ENCODE measurements at regions not wholly inside any gene's neighbourhood (a gene's known extent, or its start where the extent isn't known, plus 50 kb on each side); places are given as distances from the start of the nearest gene placed in this dataset.
"Not testable (repeated sequence)": the region's sequence is repeated elsewhere in the genome, so short reads cannot be mapped to it uniquely, and the experiment has no call there.

DNA sequence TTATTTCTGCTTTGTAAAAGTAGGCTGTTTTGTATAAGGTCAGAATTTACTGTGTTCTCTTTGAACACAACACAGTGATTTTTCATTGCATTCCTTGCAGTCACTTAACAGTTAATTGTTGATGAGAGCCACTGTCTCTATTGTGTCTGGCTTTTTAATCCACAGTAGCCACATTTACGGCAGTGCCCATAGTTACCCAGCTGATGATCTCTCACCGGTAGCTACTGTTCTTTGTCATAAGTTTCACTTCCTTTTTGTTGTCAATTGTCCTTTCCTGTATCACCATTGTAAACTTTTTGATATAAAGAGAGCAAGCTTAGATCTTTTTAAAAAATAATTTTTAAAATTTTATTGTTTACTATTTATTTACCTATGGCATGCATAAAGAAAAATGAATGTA lies 669.2 kb downstream of the PRIM2 start:
- H3K9me3 ChIP-seq (ENCODE audit: control insufficient read depth, low read length); H3K4me3 ChIP-seq (ENCODE audit: extremely low read depth, insufficient read depth, low read length, poor library complexity, severe bottlenecking); H3K36me3 ChIP-seq (ENCODE audit: control insufficient read depth, insufficient read depth, low read length); H3K27ac ChIP-seq (ENCODE audit: low read depth, low read length, severe bottlenecking); H3K4me1 ChIP-seq (ENCODE audit: control insufficient read depth, insufficient read depth, low read length, poor library complexity, severe bottlenecking): not testable (repeated sequence)
- 29 to 82% methylated on average over 1 to 2 of the region's 2 CpGs for WGBS, 2 experiments (ENCODE audit: insufficient coverage in 2 of 2)

DNA sequence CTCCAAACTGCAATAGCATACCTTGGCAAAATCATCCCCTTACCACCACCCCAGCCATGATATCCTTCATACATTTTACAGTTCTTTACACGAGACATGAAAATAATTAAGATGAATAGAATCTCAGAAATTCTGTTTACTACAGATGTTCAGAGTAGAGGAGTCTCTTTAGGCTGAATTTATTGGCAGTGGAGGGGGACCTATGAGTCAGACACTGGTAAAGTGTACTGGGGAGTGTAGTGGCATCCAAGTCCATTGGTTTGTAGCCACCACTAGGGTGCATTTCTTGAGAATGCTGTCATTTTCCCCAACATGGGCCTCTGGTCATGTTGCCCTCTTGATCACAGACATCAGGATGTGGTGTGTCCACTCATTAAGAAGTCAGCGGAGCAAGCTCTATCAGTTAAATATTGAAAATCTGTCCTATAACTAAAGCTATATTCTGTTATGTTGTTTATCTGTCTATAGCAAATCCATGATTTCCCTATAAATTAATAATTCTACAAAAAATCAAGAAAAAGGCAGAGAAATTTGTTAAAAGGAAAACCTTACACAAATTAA lies 672.2 kb downstream of the PRIM2 start:
- not testable (repeated sequence) for H3K4me3 ChIP-seq (ENCODE audit: extremely low read depth, insufficient read depth, low read length, poor library complexity, severe bottlenecking); H3K27ac ChIP-seq (ENCODE audit: low read depth, low read length, severe bottlenecking); H3K9me3 ChIP-seq (ENCODE audit: control insufficient read depth, low read length); H3K4me1 ChIP-seq (ENCODE audit: control insufficient read depth, insufficient read depth, low read length, poor library complexity, severe bottlenecking); H3K36me3 ChIP-seq (ENCODE audit: control insufficient read depth, insufficient read depth, low read length)
- no CpG with 5 or more reads among the region's 2 CpGs for WGBS, 2 experiments (ENCODE audit: insufficient coverage in 2 of 2)

DNA sequence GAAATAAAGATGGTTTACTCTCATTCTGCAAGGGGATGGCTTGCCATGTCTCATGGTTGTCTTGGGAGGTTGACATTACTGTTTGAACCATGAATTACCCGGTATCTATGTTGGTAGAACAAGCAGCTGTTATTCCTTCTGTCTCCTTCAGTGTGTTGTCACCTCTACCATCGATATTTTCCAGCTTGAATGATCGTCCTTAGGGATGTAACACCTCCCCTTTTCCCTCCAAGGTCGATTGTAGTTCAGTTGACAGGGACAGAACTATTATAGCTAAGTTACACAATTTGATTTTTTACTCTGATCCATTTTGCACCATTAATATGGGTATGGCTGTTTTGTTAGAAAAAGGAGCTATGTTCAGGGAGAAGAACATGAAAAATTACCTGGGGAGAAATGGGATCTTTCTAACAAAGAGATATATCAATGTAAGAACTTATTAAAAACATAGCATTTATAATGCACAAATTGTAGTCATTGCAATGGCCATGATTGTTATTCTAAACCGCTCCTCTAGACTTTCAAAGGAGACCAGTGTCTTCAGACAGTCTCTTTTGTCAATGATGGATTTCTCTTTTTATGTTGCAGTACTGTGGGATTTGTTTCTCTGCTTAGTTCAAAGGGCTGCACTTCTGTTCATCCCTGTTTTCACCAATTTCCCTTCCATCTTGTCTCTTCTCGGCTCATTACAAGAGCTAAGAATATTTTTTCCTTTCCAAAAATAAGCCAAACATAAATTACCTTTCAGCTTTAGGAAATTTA lies 681.6 kb downstream of the PRIM2 start:
- not testable (repeated sequence) for H3K4me1 ChIP-seq (ENCODE audit: control insufficient read depth, insufficient read depth, low read length, poor library complexity, severe bottlenecking); H3K4me3 ChIP-seq (ENCODE audit: extremely low read depth, insufficient read depth, low read length, poor library complexity, severe bottlenecking); H3K9me3 ChIP-seq (ENCODE audit: control insufficient read depth, low read length); H3K27ac ChIP-seq (ENCODE audit: low read depth, low read length, severe bottlenecking); H3K36me3 ChIP-seq (ENCODE audit: control insufficient read depth, insufficient read depth, low read length)
- WGBS, 2 experiments (ENCODE audit: insufficient coverage in 2 of 2), result no CpG with 5 or more reads among the region's 6 CpGs

DNA sequence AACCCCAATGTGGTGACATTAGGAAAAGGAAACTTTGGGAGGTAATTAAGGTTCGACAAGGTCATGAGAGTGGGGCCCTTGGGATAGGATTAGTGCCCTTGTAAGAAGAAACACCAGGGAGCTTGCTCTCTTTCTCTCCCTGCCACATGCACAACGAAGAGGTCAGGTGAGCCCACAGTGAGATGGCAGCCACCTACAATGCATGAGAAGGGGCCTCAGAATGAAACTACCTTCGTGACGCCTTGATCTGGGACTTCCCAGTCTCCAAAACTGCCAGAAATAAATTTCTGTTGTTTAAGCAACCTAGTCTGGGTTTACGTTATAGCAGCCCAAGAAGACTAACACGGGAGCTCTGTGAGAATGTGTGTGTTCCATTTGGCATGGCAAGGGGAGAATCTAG lies 682.8 kb downstream of the PRIM2 start:
- not testable (repeated sequence) for H3K4me3 ChIP-seq (ENCODE audit: extremely low read depth, insufficient read depth, low read length, poor library complexity, severe bottlenecking); H3K4me1 ChIP-seq (ENCODE audit: control insufficient read depth, insufficient read depth, low read length, poor library complexity, severe bottlenecking); H3K36me3 ChIP-seq (ENCODE audit: control insufficient read depth, insufficient read depth, low read length); H3K27ac ChIP-seq (ENCODE audit: low read depth, low read length, severe bottlenecking); H3K9me3 ChIP-seq (ENCODE audit: control insufficient read depth, low read length)
- 0 to 28% methylated on average over 1 to 2 of the region's 6 CpGs for WGBS, 2 experiments (ENCODE audit: insufficient coverage in 2 of 2)

DNA sequence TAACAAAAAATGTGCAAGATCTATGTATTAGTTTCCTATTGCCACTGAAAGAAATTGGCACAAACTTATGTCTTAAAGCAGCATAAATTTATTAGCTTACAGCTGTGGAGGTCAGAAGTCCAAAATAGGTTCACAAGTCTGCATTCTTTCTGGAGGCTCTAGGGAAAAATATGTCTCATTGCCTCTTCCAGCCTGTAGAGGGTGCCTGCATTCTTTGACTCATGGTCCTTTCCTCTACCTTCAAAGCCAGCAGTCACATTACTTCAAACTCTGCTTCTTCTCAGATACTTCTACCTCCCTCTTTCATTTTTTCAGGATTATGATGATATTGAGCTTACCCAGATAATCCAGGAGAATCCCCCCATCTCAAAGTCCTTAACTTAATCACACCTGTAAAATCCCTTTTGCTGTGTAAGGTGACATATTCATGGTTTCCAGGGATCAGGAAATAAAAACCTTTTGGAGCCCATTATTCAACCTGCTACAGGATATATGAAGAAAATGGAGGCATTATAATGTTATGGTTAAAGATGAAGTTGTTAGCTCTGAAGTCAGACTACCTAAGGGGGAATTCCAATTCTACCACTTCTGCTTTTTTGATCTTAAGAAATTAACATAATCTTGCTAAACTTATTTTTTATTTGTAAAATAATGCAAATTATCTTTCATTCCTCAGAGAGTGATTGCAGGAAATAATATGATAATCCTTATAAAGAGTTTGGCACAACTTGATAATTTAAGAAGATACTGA lies 686.2 kb downstream of the PRIM2 start:
- H3K36me3 ChIP-seq (ENCODE audit: control insufficient read depth, insufficient read depth, low read length); H3K9me3 ChIP-seq (ENCODE audit: control insufficient read depth, low read length); H3K27ac ChIP-seq (ENCODE audit: low read depth, low read length, severe bottlenecking); H3K4me3 ChIP-seq (ENCODE audit: extremely low read depth, insufficient read depth, low read length, poor library complexity, severe bottlenecking); H3K4me1 ChIP-seq (ENCODE audit: control insufficient read depth, insufficient read depth, low read length, poor library complexity, severe bottlenecking): not testable (repeated sequence)

DNA sequence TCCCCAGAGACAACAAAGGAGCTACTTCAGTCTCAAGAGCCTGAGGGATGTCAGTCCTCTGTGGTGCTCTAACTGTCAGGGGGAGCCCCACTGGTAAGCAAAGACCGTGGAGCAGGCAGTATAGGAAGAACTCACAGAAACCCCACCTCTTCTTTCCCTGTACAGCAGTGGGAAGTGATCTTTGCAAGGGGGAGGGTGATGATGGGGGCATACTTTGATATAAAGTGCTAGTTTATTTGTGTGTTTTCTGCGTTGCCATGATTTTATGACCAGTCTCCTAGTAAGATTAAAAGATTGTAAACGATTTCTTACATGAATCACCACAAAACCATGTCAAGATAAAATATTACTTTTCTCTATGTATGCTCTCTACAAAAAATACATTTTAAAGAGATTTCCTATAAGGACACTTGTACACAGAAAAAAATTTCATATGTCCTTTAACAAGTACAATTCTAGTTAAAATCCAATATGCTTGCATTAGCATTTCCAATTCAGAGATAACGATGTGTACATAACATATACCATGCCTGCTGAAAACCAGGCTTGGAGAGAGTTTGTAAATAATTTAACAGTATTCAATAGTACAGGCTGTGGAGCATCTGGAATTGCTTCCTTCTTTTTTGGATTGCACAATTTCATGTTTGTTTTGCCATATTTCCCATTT lies 690.0 kb downstream of the PRIM2 start:
- H3K4me1 ChIP-seq (ENCODE audit: control insufficient read depth, insufficient read depth, low read length, poor library complexity, severe bottlenecking); H3K9me3 ChIP-seq (ENCODE audit: control insufficient read depth, low read length); H3K4me3 ChIP-seq (ENCODE audit: extremely low read depth, insufficient read depth, low read length, poor library complexity, severe bottlenecking); H3K27ac ChIP-seq (ENCODE audit: low read depth, low read length, severe bottlenecking); H3K36me3 ChIP-seq (ENCODE audit: control insufficient read depth, insufficient read depth, low read length): not testable (repeated sequence)
- no CpG with 5 or more reads among the region's 4 CpGs for WGBS, 2 experiments (ENCODE audit: insufficient coverage in 2 of 2)

DNA sequence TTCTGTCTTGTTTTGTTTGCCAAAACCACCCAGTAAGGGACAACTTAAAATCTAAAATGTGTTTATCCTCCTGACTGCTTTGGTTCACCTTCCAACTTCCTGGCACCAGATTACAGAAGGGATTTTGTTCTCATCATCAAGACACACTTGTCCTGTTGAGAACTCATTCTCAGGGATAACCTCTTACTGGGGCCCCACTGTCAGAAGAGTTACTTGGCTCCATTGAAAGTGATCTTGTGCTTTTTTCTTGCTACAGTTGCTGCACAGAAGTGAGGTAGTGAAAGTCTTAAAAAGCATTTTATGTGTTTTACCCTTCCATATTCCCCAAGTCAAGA lies 690.5 kb downstream of the PRIM2 start:
- not testable (repeated sequence) for H3K27ac ChIP-seq (ENCODE audit: low read depth, low read length, severe bottlenecking); H3K36me3 ChIP-seq (ENCODE audit: control insufficient read depth, insufficient read depth, low read length); H3K4me3 ChIP-seq (ENCODE audit: extremely low read depth, insufficient read depth, low read length, poor library complexity, severe bottlenecking); H3K4me1 ChIP-seq (ENCODE audit: control insufficient read depth, insufficient read depth, low read length, poor library complexity, severe bottlenecking); H3K9me3 ChIP-seq (ENCODE audit: control insufficient read depth, low read length)

DNA sequence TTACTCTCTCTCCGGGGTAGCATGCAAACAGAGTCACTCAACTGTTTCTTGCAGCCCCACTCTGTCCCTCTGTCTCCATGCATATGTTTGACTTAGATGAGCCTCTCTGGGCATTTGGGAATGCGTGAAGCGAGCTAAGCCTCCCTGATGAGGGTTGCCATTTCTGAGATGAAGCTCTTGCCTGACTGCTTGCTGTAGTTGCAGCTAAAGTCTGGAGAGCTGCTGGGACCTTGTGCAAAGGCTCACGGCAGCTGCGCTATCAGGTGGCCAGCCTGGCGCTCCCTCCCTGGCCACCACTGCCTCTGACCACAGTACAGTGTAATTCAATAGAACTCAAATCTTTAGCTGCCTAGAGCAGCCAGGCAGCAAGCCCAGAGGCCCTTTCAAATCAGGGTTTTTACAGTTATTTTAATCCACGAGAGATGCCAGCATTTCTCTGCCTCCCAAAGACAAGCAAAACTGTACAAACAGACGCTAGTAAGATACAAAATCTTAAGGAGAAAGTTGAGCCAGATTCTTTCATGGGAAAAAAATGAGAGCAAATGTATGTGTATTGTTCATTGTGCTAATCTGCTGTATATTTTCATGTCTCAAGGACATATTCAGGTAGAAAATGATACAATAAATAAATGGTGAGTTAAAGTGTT lies 694.6 kb downstream of the PRIM2 start:
- H3K4me3 ChIP-seq (ENCODE audit: extremely low read depth, insufficient read depth, low read length, poor library complexity, severe bottlenecking); H3K27ac ChIP-seq (ENCODE audit: low read depth, low read length, severe bottlenecking); H3K9me3 ChIP-seq (ENCODE audit: control insufficient read depth, low read length); H3K36me3 ChIP-seq (ENCODE audit: control insufficient read depth, insufficient read depth, low read length); H3K4me1 ChIP-seq (ENCODE audit: control insufficient read depth, insufficient read depth, low read length, poor library complexity, severe bottlenecking): not testable (repeated sequence)
- 60 to 75% methylated on average over 1 of the region's 8 CpGs for WGBS, 2 experiments (ENCODE audit: insufficient coverage in 2 of 2)

DNA sequence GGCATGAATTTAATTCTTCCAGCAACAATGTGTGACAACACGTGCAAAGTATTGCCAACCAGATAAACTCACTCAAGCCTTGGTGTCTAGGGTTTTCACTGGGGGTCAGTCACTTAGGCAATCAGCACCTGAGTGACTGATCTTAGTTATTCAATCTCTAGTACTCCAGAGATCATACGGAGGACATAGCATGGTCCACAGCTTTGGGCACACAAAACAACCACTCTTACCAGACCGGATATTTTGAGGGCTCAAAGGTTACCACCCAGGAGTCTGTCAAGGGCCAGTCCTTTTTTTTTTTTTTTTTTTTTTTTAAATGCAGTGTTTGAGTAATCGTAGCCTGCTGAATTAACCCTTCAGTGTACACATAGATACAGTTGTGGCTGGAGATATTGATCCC lies 699.2 kb downstream of the PRIM2 start:
- not testable (repeated sequence) for H3K36me3 ChIP-seq (ENCODE audit: control insufficient read depth, insufficient read depth, low read length); H3K4me3 ChIP-seq (ENCODE audit: extremely low read depth, insufficient read depth, low read length, poor library complexity, severe bottlenecking); H3K9me3 ChIP-seq (ENCODE audit: control insufficient read depth, low read length); H3K4me1 ChIP-seq (ENCODE audit: control insufficient read depth, insufficient read depth, low read length, poor library complexity, severe bottlenecking); H3K27ac ChIP-seq (ENCODE audit: low read depth, low read length, severe bottlenecking)
- 64% methylated on average over 2 of the region's 4 CpGs; no CpG with 5 or more reads in 1 of the 2 experiments for WGBS, 2 experiments (ENCODE audit: insufficient coverage in 2 of 2)

DNA sequence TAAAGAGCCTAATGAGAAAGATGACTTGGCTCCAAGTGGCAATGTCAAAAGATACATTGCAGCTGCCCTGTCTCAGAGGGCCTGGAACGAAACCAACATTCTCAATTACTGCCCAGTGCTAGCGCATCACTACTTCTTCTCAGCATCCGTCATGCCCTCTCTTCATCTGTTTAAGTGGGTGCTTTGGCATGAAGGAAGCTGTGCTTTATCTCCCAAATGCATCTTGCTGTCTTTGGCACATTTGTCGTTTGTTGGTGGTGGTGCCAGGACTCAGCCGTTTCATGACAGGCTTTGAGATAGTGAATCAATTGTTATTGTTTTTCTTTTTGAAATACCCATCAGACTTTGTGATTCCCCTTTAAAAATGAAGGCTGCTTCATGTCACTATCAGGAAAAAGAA lies 710.8 kb downstream of the PRIM2 start:
- H3K4me1 ChIP-seq (ENCODE audit: control insufficient read depth, insufficient read depth, low read length, poor library complexity, severe bottlenecking); H3K9me3 ChIP-seq (ENCODE audit: control insufficient read depth, low read length); H3K27ac ChIP-seq (ENCODE audit: low read depth, low read length, severe bottlenecking); H3K4me3 ChIP-seq (ENCODE audit: extremely low read depth, insufficient read depth, low read length, poor library complexity, severe bottlenecking); H3K36me3 ChIP-seq (ENCODE audit: control insufficient read depth, insufficient read depth, low read length): not testable (repeated sequence)
- 50% methylated on average over 2 of the region's 5 CpGs; no CpG with 5 or more reads in 1 of the 2 experiments for WGBS, 2 experiments (ENCODE audit: insufficient coverage in 2 of 2)

Data from mesodermal cell (in vitro differentiated cells).